ENCODE measurements at regions not wholly inside any gene's neighbourhood (a gene's known extent, or its start where the extent isn't known, plus 50 kb on each side); places are given as distances from the start of the nearest gene placed in this dataset.

DNA sequence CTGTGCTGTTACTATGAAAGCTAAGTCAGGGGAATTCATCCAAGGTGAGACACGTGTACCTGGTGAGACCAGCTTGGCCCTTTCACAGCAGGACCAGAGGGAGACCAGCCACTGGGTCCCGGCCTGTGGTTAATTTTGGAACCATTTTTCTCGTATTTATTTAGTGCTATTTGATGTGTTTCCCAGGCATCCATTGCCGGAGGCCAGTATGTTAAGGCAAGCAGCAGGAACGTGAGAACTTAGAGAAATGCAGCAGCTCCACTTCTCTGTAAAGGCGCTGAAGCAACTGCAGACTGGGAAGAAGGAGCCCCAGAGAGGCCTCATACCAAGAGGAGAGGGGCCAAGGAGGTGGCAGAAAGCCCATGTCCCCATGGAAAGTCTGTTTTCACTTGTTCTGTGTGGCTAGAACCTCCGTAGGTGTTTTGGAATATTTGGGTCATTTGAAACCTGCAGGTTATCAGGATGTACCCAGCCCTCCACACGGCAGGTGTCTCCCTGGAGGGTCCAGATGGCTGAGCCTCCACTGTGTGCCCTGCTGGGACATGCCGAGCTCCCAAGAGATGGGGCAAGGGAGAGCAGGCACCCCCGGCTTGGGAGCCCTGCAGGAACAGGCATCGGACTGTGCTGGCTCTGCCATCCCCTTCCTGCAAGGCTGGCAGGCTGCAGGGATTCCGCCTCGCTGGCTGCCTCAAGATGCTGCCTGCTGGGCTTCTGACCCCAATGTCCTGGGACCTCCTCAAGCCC, 256.0 kb upstream of the RAB6C start:
- TF ChIP-seq, protein P1, sequence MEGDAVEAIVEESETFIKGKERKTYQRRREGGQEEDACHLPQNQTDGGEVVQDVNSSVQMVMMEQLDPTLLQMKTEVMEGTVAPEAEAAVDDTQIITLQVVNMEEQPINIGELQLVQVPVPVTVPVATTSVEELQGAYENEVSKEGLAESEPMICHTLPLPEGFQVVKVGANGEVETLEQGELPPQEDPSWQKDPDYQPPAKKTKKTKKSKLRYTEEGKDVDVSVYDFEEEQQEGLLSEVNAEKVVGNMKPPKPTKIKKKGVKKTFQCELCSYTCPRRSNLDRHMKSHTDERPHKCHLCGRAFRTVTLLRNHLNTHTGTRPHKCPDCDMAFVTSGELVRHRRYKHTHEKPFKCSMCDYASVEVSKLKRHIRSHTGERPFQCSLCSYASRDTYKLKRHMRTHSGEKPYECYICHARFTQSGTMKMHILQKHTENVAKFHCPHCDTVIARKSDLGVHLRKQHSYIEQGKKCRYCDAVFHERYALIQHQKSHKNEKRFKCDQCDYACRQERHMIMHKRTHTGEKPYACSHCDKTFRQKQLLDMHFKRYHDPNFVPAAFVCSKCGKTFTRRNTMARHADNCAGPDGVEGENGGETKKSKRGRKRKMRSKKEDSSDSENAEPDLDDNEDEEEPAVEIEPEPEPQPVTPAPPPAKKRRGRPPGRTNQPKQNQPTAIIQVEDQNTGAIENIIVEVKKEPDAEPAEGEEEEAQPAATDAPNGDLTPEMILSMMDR (IDR thresholded peaks at IDR 0.05), result no peak
- no peak for TF ChIP-seq POLR2A (IDR thresholded peaks at IDR 0.05)
